Frontal cortex (tissue), 3 donors: ENCODE measurements at regions not wholly inside any gene's neighbourhood (a gene's known extent, or its start where the extent isn't known, plus 50 kb on each side); places are given as distances from the start of the nearest gene placed in this dataset.
"Not testable (repeated sequence)": the region's sequence is repeated elsewhere in the genome, so short reads cannot be mapped to it uniquely, and the experiment has no call there.

Experiments
- DNase-seq, 2 donors: peaks; one replicate each; pipeline ENCODE4 v3.0.0; 2012; ENCODE audit warnings: low spot score in 2 of 2
- FAIRE-seq: peaks from 2 replicates; lab custom pipeline; 2012; peaks lifted over from hg19 to GRCh38; lab: Jason Lieb, UNC
- donor health status: control.
- donor health status: control.
- donor health status: control.

DNA sequence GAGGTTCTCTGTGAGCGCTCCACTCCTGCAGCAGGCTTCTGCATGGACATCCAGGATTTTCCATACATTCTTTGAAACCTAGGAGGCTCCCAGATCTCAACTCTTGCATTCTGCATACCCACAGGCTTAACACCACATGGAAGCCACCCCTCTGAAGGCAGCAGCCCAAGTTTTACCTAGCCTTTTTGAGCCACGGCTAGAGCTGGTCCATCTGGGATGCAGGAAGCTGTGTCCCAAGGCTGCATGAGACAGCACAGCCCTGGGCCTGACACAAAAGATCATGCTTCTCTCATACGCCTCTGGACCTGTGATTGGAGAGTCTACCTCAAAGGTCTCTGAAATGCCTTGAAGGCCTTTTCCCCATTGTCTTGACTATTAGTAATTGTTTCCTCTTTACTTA, 53.6 kb upstream of the RPRM start:
- FAIRE-seq (no peak), DNase-seq (no peak)

DNA sequence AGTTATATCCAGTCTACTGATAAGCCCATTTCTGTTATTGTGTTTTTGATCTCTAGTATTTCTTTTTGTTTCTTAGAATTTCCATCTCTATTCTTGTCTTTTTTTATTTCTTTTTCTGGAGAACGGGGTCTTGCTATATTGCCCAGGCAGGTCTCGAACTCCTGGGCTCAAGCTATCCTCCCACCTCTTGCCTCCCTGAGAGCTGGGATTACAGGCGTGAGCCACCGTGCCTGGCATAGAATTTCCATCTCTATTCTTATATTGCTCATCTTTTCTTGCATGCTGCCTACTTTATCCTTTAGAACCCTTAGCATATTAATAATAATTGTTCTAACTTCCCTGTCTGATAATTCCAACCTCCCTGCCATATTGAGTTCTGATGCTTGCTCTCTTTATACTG, 55.2 kb upstream of the RPRM start:
- not testable (repeated sequence) for FAIRE-seq, DNase-seq

DNA sequence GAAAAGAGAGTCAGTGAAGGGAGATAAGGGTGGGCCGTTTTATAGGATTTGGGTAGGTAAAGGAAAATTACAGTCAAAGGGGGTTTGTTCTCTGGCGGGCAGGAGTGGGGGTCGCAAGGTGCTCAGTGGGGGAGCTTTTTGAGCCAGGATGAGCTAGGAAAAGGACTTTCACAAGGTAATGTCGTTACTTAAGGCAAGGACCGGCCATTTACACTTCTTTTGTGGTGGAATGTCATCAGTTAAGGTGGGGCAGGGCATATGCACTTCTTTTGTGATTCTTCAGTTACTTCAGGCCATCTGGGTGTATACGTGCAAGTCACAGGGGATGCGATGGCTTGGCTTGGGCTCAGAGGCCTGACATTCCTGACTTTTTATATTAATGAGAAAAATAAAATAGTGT, 56.0 kb upstream of the RPRM start:
- DNase-seq, FAIRE-seq: not testable (repeated sequence)

DNA sequence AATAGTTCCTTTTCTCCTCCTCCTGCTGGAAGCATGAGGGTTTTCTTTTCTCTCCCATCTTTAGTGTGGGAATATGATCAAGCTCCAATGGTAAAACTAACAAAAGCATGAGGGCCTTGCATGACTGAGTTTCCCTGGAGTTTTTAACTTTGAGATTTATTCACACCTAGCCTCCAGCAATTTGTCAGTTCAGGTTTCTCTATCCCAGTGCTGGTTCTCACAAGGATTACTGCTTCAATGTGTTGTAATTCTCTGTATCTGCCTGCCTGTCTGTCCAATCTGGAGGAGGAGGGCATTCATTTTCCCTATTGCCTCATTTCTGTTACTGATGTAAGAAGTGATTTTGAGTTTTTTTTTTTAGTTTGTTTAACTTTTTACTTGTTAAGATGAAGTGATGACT, 57.6 kb upstream of the RPRM start:
- DNase-seq (no peak), FAIRE-seq (no peak)

DNA sequence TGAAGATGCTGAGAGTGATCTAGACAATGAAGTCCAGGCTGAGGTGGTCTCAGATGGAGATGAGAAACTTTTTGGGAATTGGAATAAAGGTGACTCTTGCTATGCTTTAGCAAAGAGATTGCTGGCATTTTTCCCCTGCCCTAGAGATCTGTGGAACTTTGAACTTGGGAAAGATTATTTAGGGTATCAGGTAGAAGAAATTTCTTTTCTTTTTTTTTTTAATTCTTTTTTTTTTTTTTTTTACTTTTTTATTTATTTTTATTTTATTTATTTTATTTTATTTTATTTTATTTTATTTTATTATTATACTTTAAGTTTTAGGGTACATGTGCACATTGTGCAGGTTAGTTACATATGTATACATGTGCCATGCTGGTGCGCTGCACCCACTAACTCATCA, 59.5 kb upstream of the RPRM start:
- DNase-seq, FAIRE-seq: not testable (repeated sequence)

DNA sequence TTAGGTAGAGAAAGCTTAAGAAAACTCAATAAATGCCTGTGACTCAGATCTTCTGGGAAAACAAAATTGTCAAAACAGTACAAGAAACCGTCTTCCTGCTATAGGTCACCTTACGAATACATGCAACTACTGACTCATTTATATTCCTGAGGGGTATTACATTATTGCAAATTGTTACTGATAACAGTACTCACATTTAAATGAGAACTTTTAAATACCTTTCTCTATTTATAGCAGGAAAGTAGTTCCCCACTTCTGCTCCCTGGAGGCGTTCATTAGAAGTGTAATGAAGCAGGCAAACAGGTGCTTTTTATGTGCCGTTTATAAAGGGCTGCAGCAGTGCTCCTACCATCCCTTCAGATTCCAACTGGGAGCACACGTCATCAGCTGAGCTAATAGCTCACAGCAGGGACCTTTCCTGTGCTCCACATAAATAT, 65.1 kb upstream of the RPRM start:
- no peak for DNase-seq

DNA sequence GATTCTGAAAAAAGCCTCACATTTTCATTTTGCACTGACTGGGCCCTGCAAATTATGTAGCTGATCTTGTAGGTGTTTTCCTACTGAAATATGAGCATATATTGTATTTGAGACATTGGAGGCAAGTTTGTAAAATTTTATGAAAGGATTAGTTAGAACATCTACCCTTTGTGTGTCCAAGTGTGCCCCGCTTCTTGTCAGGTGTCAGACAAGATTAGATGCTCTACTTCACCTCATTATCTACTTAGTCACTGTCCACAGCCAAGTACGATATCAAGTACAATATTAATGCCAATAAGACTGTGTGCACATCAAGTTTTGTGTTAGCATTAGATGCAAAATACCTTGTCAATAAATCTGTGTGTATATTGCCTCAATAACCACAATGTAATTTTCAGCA, 67.8 kb upstream of the RPRM start:
- FAIRE-seq = no peak
- no peak for DNase-seq

More for the DNA sequence above, 65.1 kb upstream of the RPRM start:
- no peak for FAIRE-seq

DNA sequence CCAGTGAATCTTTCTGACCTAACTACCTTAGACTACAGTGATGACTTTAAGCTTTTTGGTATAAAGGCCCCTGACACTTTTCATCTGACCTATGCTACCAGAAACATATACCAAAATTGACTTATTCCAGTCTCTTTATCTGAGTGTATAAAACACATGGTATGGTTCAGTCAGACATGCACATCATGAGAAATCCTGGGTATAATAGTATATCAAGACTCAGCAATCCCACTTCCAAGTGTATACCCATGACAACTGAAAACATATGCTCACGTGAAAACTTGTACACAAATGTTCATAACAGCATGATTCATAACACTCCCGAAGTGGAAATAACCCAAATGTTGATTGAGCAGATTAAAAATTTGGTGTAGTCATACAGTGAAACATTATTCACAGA, 70.0 kb upstream of the RPRM start:
- DNase-seq (no peak), FAIRE-seq (no peak)

DNA sequence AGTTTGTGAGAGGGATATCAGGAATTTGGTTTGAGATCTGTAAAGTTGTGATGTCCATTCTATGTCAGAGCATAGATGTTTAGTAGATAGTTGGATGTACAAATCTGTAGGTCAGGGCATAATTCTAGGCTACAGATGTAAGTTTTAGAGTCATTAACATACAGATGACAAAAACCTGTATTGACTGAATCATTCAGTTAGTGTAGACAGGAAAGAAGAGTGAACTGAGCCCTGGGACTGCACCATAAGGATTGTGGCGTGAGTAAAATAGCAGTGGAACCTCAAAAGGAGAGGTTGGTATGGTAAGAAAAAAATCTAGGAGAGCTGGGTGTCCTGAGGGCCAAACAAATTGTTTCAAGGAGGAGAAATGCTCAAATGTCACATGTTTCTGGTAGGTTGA, 73.1 kb upstream of the RPRM start:
- no peak for DNase-seq
- FAIRE-seq = no peak

DNA sequence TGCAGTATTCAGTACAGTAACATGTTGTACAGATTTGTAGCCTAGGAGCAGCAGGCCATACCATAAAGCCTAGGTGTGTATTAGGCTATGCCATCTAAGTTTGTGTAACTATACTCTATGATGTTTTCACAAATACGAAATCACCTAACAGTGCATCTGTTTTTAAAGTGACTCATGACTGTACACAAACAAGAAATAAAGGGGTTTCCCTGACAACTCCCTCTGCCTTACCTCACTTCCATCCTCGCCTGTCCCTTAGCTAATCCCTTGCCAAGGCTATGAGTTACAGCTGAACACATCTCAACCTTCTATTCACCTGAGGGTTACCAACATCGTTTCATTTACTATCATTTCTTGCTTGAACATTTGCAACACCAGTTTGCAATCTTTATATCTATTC, 78.6 kb upstream of the RPRM start:
- no peak for FAIRE-seq
- no peak for DNase-seq

DNA sequence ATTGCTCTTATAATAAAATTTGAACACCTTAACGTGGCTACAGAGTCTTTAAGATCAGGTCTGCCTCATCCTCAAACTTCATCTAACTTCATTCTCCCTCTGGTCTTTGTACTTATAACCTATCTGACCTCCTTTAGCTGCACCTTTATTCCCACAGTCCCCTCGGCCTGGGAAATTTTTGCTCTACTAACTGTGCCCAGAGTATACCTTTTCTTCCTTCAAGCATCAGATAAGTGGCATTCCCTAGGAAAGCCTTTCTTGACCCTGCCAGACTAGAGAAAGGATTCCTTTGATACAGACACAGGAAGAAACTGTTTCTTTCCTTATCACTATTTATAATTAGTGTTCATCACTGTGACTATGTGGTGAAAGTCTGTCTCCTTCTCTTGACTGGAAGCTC, 79.2 kb upstream of the RPRM start:
- FAIRE-seq (no peak), DNase-seq (no peak)

DNA sequence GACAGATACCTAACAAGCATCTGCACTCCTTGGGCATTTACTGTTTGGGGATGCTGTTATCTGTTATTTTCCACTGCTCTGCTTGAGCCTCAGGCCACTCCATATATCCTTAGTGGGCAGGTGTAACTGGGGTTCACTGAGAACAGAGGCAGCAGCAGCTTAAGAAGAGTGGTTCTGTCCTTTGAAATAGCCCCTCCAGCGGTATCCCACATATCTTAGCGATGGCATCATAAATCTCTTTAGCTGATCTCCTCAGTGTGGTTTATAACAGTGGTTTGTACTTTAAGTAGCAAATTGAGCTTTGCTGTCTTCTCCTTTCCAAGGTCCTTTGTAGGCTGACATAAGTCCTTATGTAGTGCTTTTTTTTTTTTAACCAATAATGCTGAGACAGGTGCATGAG, 79.7 kb upstream of the RPRM start:
- FAIRE-seq (no peak), DNase-seq (no peak)

DNA sequence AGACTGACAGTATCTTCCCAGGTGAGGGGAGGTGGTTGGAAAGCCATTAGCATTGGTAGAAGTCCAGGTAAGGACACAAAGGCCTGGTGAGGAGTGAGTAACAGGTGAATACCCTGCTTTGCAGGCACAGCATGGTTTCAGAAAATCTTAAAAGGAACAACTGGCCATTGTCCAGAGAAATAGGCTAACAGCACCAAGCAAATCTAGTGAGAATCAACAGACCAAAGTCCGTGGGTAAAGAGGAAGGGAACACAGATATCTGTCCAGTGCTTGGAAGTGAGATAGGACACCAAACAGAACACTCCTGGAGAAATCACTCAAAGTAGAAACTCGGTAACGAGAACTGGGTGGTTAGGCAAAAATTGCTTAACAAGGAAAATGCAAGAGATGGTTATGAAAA, 88.8 kb upstream of the RPRM start:
- FAIRE-seq (no peak), DNase-seq (no peak)

DNA sequence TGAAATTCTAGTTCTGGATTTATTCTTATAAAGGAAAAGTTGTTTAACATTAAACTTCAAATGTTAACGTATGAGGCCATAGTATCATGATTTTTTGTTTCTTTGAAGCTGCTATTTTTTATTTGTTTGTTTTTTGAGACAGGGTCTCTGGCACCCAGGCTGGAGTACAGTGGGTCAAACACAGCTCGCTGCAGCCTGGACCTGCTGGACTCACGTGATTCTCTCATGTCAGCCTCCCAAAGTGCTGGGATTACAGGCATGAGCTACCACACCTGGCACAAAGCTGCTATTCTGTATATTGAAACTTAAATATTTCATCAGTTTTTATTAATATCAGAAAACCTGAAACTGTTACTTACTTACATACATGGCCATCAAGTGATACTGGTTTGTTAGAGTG, 89.5 kb upstream of the RPRM start:
- DNase-seq (no peak), FAIRE-seq (no peak)

DNA sequence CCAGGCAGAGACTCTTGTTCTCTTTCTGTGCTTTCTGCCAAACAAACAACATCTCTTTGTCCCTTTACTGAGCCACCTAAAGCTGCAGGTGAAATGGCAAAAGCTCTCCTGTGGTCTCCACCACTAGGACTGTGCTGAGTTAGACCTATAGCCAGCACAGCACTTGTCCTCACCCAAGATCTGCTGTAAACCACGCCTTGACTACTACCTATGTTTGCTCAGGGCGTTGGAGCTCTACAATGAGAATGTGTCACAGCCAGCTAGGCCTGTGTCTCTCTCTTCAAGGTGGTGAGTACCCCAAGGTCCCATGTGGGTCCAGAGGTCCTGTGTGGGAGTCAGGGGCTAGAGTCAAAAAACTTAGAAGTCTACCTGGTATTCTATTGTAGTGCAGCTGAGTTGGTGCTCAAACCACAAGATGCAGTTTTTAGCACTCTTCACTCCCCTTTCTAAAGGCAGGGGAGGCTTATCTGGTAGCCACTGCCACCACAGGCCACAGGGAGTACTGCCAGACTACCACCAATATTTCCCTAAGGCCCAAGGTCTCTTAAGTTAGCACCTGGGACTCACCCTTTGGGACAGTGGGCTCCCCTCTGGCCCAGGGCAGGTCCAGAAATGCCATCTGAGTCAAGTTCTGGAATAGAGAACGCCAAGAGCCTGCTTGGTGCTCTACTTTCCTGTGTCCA, 96.8 kb upstream of the RPRM start:
- DNase-seq (no peak), FAIRE-seq (no peak)

DNA sequence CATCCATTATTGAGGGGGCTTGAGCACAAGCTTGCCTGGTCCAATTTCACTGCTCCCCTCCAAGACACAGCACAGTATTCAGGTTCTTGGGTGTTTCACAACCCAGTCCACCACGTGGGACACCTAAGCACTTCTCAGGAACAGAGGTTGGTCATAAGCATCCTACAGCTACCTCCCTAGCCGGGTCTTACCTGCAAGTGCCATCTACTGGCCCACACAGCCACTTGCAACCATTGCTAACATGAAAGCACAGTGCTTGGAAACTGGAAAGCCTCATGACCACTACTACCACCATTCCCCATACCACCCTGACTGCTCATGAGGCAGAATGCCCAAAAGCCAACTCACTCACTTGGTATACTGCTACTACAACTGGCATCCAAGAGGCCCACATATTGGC, 105.7 kb upstream of the RPRM start:
- no peak for DNase-seq
- FAIRE-seq = no peak

DNA sequence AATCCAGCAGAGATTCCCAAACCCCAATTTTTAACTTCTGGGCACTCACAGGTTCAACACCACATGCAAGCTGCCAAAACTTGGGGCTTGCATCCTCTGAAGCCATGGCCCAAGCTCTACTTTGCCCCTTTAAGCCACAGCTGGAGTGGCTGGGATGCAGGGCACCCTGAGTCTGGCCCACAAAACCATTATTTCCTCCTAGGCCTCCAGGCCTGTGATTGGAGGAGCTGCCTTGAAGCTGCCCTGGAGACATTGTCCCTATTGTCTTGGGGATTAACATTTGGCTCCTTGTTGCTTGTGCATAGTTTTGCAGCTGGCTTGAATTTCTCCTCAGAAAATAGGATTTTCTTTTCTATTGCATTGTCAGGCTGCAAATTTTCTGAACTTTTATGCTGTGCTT, 109.8 kb upstream of the RPRM start:
- FAIRE-seq = no peak

DNA sequence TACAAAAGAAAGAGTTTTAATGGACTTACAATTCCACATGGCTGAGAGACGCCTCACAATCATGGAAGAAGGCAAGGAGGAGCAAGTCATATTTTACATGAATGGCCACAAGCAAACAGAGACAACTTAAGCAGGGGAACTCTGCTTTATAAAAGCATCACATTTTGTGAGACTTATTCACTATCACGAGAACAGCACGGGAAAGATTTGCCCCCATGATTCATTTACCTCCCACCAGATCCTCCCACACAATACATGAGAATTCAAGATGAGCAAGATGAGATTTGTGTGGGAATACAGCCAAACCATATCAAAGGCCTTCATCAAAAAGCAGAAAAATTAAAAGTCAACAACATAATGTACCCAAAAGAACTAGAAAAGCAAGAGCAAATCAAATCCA, 111.0 kb upstream of the RPRM start:
- FAIRE-seq (no peak), DNase-seq (no peak)

More for the DNA sequence above, 109.8 kb upstream of the RPRM start:
- DNase-seq = no peak

DNA sequence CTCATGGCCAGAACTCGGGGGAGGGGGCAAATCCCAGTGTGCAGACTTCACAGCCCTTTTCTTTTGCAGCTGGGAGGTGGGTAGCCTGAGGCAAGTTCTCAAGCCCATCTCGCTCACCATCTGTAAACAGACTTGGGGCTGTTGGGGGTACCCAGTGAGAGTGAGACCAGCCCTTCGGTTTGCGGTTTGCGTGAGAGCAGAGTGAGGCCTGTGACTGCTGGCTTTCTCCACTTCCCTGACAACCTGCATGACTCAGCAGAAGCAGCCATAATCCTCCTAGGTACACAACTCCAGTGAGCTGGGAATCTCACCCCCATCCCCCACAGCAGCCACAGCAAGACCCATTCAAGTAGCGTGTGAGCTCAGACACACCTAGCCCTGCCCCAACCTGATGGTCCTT, 114.5 kb upstream of the RPRM start:
- FAIRE-seq, DNase-seq: not testable (repeated sequence)

DNA sequence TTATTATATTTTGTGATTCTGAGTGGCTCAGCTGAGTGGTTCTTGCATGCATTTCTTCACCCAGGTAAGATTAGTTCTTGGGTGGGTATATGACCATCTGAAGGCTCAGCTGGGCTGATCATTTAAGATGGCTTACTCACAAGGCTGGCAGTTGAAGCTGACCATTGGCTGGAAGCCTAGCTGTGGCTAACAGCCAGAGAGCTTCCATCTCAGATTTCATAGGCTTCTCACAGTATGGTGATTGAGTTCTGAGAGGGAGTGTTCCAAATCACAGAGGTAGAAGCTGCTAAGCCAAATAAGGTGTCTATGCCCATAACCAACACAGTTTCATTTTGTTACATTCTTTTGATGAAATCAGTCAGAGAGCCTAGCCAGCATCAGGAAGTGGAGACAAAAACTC, 117.4 kb upstream of the RPRM start:
- FAIRE-seq (no peak), DNase-seq (no peak)

DNA sequence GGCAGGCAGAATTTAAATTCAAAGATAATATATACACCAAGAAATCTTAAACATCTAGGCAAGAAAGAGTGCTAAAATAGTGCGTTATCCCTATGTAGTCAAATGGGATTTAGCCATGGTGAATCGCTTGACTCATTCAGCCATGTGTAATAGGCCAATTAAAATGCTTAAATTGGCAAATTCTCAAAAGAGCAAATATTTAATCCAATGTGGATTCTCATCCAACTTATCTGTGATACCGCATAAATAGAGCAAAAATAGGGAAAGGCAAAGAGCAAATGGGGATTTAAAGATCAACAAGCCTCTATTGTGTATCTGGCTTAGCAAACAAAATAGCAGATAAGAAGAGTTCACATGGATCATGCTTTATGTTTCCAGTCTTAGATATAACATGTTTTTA, 123.2 kb upstream of the RPRM start:
- DNase-seq = no peak

DNA sequence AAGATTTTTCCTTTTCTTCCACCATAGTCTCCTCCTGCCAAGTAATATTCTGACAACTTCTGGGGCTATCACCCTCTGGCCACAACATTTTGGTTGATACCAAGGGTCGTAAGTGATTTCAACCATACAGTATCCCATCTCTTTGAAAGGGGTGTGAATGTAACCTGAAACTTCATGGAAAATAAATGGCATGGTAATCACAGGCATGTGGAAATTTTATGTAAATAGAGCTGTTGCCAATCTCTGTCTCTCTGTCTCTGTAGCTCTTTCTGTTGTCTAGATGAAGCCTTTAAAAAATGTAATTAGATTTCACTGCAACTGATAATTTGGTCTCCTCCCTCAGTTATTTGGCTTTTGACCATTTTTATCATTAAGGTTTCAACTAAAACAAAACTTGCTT, 125.6 kb upstream of the RPRM start:
- FAIRE-seq = no peak
- DNase-seq = no peak

More for the DNA sequence above, 123.2 kb upstream of the RPRM start:
- no peak for FAIRE-seq
